Right lobe of liver (tissue), 6 donors: ENCODE measurements at regions not wholly inside any gene's neighbourhood (a gene's known extent, or its start where the extent isn't known, plus 50 kb on each side); places are given as distances from the start of the nearest gene placed in this dataset.

Experiments used
- ATAC-seq, 4 donors: fragments of 200-7000 bp; cut with Tn5 transposase; one replicate each; pipeline ENCODE4 v1.9.1; 2020; ENCODE audit warnings: mild to moderate bottlenecking in 4 of 4, moderate library complexity in 4 of 4
- DNase-seq, 3 donors: peaks; one replicate each; pipeline ENCODE4 v3.0.0-alpha.2; 2020
- H3K27ac ChIP-seq, 3 donors: fragments of 200-600 bp; one replicate each; pipeline ENCODE4 v1.8.0; 2022
- H3K27me3 ChIP-seq, 2 donors: fragments of 200-600 bp; one replicate each; pipeline ENCODE4 v1.8.0; 2022
- H3K36me3 ChIP-seq, 4 donors: fragments of 200-600 bp; sonication (generic) in 1 of 4; one replicate each; pipeline versions ENCODE4 v1.5.1 to v1.8.0; 2017 to 2022; ENCODE audit warnings: control low read depth in 1 of 4
- H3K4me1 ChIP-seq, 4 donors: fragments of 200-600 bp; sonication (generic) in 1 of 4; one replicate each; pipeline versions ENCODE4 v1.5.1 to v1.8.0; 2017 to 2022; ENCODE audit warnings: control low read depth in 1 of 4
- H3K4me3 ChIP-seq, 3 donors: fragments of 200-600 bp; one replicate each; pipeline ENCODE4 v1.8.0; 2022
- H3K9me3 ChIP-seq, 4 donors: fragments of 200-600 bp; sonication (generic) in 1 of 4; one replicate each; pipeline versions ENCODE4 v1.5.1 to v1.8.0; 2017 to 2022; ENCODE audit warnings: control low read depth in 1 of 4
- CTCF ChIP-seq, 4 donors: fragments of 200-600 bp in 3 of 4; fragments of 450-650 bp in 1 of 4; IDR thresholded peaks; one replicate each; pipeline versions ENCODE4 v1.5.1 to v1.8.0; 2016 to 2022; ENCODE audit warnings: antibody characterized with exemption in 4 of 4, mild to moderate bottlenecking in 2 of 4
- POLR2A ChIP-seq: fragments of 450-650 bp; IDR thresholded peaks from one replicate; pipeline ENCODE4 v1.6.1; 2017; ENCODE audit warnings: antibody characterized with exemption, mild to moderate bottlenecking
- WGBS: methylation state at CpG from one replicate; pipeline ENCODE4 v1.1.6; 2018; ENCODE audit warnings: low coverage, low lambda C conversion rate; ENCODE audit not compliant: insufficient coverage; ENCODE audit errors: missing lambda C conversion rate; 5-methylcytosine and 5-hydroxymethylcytosine counted together
- intact Hi-C, 2 donors: fragments of 100-400 bp; cut with DNase I; formaldehyde crosslinking; loops; one replicate each; pipeline versions ENCODE4 v1.11.2 to v1.14.1; 2022
- donor health status: DM: no; HTN: yes; CAD: no.
- donor health status: DM: no; HTN: no; CAD: no.
- donor health status: DM: no; HTN: no; CAD: no.
- donor health status: DM: no; HTN: yes; CAD: no.
- donor health status: DM: no; HTN: yes; CAD: no.

- DNase-seq (no peak), ATAC-seq (peak; percentile 84 to 96 (median 92))
- TF ChIP-seq CTCF (IDR thresholded peaks at IDR 0.05), result no peak
- no peak for TF ChIP-seq POLR2A
- intact Hi-C loops, result no loop called here
- no peak overlapping the region for H3K4me3 ChIP-seq
- no peaks in the 10 kb centered on the region for H3K36me3 ChIP-seq
- H3K4me1 ChIP-seq, result peaks cover 0 to 13% (median 5%) of the 10 kb centered on the region in 4 donors
- no peaks in the 10 kb centered on the region for H3K27me3 ChIP-seq
- H3K9me3 ChIP-seq, result no peaks in the 10 kb centered on the region
- no peak overlapping the region for H3K27ac ChIP-seq
These were observed 272.7 kb upstream of the CLEC14A start for GRCh38 chr14:38528582-38528981.

- H3K27me3 ChIP-seq, result no peaks in the 10 kb centered on the region
- no peak for ATAC-seq
- DNase-seq, result no peak
- peaks cover 0 to 13% (median 5%) of the 10 kb centered on the region in 4 donors for H3K4me1 ChIP-seq
- H3K4me3 ChIP-seq, result no peak overlapping the region
- no peaks in the 10 kb centered on the region for H3K36me3 ChIP-seq
- H3K27ac ChIP-seq, result no peak overlapping the region
- H3K9me3 ChIP-seq, result no peaks in the 10 kb centered on the region
- TF ChIP-seq CTCF (IDR thresholded peaks at IDR 0.05) (no peak), POLR2A (no peak)
- intact Hi-C loops, result no loop called here
These were observed 271.6 kb upstream of the CLEC14A start for GRCh38 chr14:38527502-38527878.

GRCh38 chr14:38526826-38527501, 271.1 kb upstream of the CLEC14A start:
- H3K27ac ChIP-seq, result no peak overlapping the region
- peaks cover 0 to 13% (median 5%) of the 10 kb centered on the region in 4 donors for H3K4me1 ChIP-seq
- intact Hi-C loops, result no loop called here
- H3K36me3 ChIP-seq, result no peaks in the 10 kb centered on the region
- no peak for DNase-seq
- H3K4me3 ChIP-seq, result no peak overlapping the region
- ATAC-seq, result no peak
- TF ChIP-seq CTCF (IDR thresholded peaks at IDR 0.05) (no peak), POLR2A (no peak)
- 69% methylated on average over 1 of the region's 1 CpG for WGBS
- H3K27me3 ChIP-seq, result no peaks in the 10 kb centered on the region
- no peaks in the 10 kb centered on the region for H3K9me3 ChIP-seq

- peaks cover 0 to 18% (median 6%) of the 10 kb centered on the region in 4 donors for H3K4me1 ChIP-seq
- DNase-seq (no peak), ATAC-seq (no peak)
- no peak overlapping the region for H3K4me3 ChIP-seq
- WGBS, result 87% methylated on average over 2 of the region's 2 CpGs
- intact Hi-C loops, result no loop called here
- no peak overlapping the region for H3K27ac ChIP-seq
- H3K36me3 ChIP-seq, result no peaks in the 10 kb centered on the region
- H3K9me3 ChIP-seq, result no peaks in the 10 kb centered on the region
- no peak for TF ChIP-seq CTCF (IDR thresholded peaks at IDR 0.05)
- no peak for TF ChIP-seq POLR2A
- no peaks in the 10 kb centered on the region for H3K27me3 ChIP-seq
These were observed 269.0 kb upstream of the CLEC14A start for GRCh38 chr14:38524636-38525509.
